SU-DHL-6 (cell line): ENCODE measurements at regions not wholly inside any gene's neighbourhood (a gene's known extent, or its start where the extent isn't known, plus 50 kb on each side); places are given as distances from the start of the nearest gene placed in this dataset.

Experiments
- CTCF ChIP-seq: fragments of 200-600 bp; sonication (generic); IDR thresholded peaks from one replicate; pipeline ENCODE4 v1.5.1; 2017; ENCODE audit warnings: antibody characterized with exemption, mild to moderate bottlenecking, low read length, moderate library complexity; ENCODE audit not compliant: insufficient read depth, poor library complexity, severe bottlenecking
- EZH2phosphoT487 ChIP-seq: fragments of 200-600 bp; sonication (generic), shearing (Covaris generic); conservative IDR thresholded peaks from 2 replicates; pipeline ENCODE4 v1.6.1; 2018; ENCODE audit warnings: mild to moderate bottlenecking, antibody characterized with exemption, low read length, moderate library complexity, mixed read lengths

- TF ChIP-seq CTCF (no peak), EZH2phosphoT487 (no peak)
Observed at GRCh38 chr3:8256441-8257071, 245.1 kb upstream of the LMCD1 start.
